Panc1 (cell line): ENCODE measurements at regions not wholly inside any gene's neighbourhood (a gene's known extent, or its start where the extent isn't known, plus 50 kb on each side); places are given as distances from the start of the nearest gene placed in this dataset.

Source experiments
- SIN3A ChIP-seq: IDR thresholded peaks from 2 replicates; pipeline ENCODE4 v1.6.1; 2012; ENCODE audit warnings: low read depth, mild to moderate bottlenecking, low read length, moderate library complexity, borderline replicate concordance; ENCODE audit not compliant: insufficient read depth
- TF ChIP-seq, protein P1 (sequence below): fragments of 450-650 bp; IDR thresholded peaks from 2 replicates; pipeline ENCODE4 v1.5.1; 2017; ENCODE audit warnings: mild to moderate bottlenecking

DNA sequence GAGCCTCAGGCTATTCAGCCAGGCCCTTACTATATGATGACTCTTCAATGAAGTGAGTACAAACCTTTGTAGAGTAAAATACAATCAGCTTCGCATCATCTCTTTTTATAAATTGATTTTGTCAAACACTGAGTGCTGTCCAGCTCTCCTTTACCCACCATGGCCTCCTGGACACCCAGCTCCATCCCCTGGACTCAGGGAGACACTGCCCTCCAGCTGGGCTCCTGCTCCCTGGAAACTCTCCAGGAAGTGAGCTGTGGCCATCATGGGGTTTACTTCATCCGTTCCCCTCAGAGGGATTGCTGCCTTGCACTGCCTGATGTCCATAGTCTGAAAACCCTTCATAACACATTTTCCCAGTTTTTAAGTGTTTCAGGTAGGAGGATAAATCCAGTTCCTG, 82.5 kb upstream of the XIRP2 start:
- TF ChIP-seq, protein P1, sequence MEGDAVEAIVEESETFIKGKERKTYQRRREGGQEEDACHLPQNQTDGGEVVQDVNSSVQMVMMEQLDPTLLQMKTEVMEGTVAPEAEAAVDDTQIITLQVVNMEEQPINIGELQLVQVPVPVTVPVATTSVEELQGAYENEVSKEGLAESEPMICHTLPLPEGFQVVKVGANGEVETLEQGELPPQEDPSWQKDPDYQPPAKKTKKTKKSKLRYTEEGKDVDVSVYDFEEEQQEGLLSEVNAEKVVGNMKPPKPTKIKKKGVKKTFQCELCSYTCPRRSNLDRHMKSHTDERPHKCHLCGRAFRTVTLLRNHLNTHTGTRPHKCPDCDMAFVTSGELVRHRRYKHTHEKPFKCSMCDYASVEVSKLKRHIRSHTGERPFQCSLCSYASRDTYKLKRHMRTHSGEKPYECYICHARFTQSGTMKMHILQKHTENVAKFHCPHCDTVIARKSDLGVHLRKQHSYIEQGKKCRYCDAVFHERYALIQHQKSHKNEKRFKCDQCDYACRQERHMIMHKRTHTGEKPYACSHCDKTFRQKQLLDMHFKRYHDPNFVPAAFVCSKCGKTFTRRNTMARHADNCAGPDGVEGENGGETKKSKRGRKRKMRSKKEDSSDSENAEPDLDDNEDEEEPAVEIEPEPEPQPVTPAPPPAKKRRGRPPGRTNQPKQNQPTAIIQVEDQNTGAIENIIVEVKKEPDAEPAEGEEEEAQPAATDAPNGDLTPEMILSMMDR: no peak
- no peak for TF ChIP-seq SIN3A
